HL-60 (cell line): ENCODE measurements at regions not wholly inside any gene's neighbourhood (a gene's known extent, or its start where the extent isn't known, plus 50 kb on each side); places are given as distances from the start of the nearest gene placed in this dataset.

Experiments used
- CTCF ChIP-seq: IDR thresholded peaks from one replicate; pipeline ENCODE4 v1.5.1; 2011; ENCODE audit warnings: low read length, control low read depth, inconsistent platforms; ENCODE audit not compliant: insufficient read depth
- GABPA ChIP-seq: IDR thresholded peaks from 2 replicates; pipeline ENCODE4 v1.6.1; 2012; ENCODE audit warnings: low read depth
- POLR2AphosphoS5 ChIP-seq: IDR thresholded peaks from 2 replicates; pipeline ENCODE4 v1.6.1; 2012; ENCODE audit warnings: low read depth
- REST ChIP-seq: IDR thresholded peaks from 2 replicates; pipeline ENCODE4 v1.6.1; 2012; ENCODE audit warnings: low read depth; ENCODE audit not compliant: insufficient replicate concordance
- SPI1 ChIP-seq: IDR thresholded peaks from 2 replicates; pipeline ENCODE4 v1.6.1; 2012; ENCODE audit warnings: low read depth, mild to moderate bottlenecking, borderline replicate concordance

- no peak for TF ChIP-seq CTCF
- no peak for TF ChIP-seq POLR2AphosphoS5
- no peak for TF ChIP-seq REST
- TF ChIP-seq GABPA = no peak
- TF ChIP-seq SPI1 = no peak
Measured at GRCh38 chr7:1349351-1349761, 109.9 kb downstream of the MICALL2 start.
